ENCODE measurements at regions not wholly inside any gene's neighbourhood (a gene's known extent, or its start where the extent isn't known, plus 50 kb on each side); places are given as distances from the start of the nearest gene placed in this dataset.
A peak's percentile ranks its signal among the peaks of the same experiment; 100 is the strongest.

- H3K79me2 ChIP-seq (ENCODE audit: control insufficient read depth, insufficient read depth, low read length, poor library complexity), result no peaks in the 10 kb centered on the region
- no peak for DNase-seq
- H3K18ac ChIP-seq (ENCODE audit: low read length), result no peak overlapping the region
- no peaks in the 10 kb centered on the region for H3K36me3 ChIP-seq (ENCODE audit: control insufficient read depth in 1 of 2, insufficient read depth in 2 of 2, low read length in 2 of 2)
- no peak overlapping the region for H2BK12ac ChIP-seq (ENCODE audit: low read length)
- H3K23ac ChIP-seq (ENCODE audit: low read length), result no peak overlapping the region
- H2AFZ ChIP-seq (ENCODE audit: insufficient read depth, low read length, poor library complexity), result no peak overlapping the region
- H3K4ac ChIP-seq (ENCODE audit: low read depth, low read length), result no peak overlapping the region
- no peak overlapping the region for H2BK120ac ChIP-seq (ENCODE audit: insufficient read depth, low read length, poor library complexity)
- no peak overlapping the region for H2AK5ac ChIP-seq (ENCODE audit: low read length)
- H3K9me3 ChIP-seq (ENCODE audit: insufficient read depth, low read depth, low read length), result peaks cover 6% of the 10 kb centered on the region
- peak overlapping the region; percentile 14 for H3K4me3 ChIP-seq (ENCODE audit: low read depth, low read length)
- H3K4me2 ChIP-seq (ENCODE audit: low read length), result no peak overlapping the region
- H4K91ac ChIP-seq (ENCODE audit: low read depth, low read length), result no peak overlapping the region
- H4K8ac ChIP-seq (ENCODE audit: low read depth, low read length), result no peak overlapping the region
- no peaks in the 10 kb centered on the region for H3K4me1 ChIP-seq (ENCODE audit: control insufficient read depth in 1 of 2, insufficient read depth in 2 of 2, low read length in 2 of 2)
- H4K12ac ChIP-seq (ENCODE audit: low read depth, low read length), result no peak overlapping the region
- H3K27me3 ChIP-seq (ENCODE audit: insufficient read depth, low read length), result no peaks in the 10 kb centered on the region
- no CpG with 5 or more reads among the region's 13 CpGs for WGBS (ENCODE audit: extremely low coverage, insufficient coverage, insufficient read length)
- no peak overlapping the region for H3K14ac ChIP-seq (ENCODE audit: low read length)
- no peaks in the 10 kb centered on the region for H3K79me1 ChIP-seq (ENCODE audit: low read length)
- H2BK5ac ChIP-seq (ENCODE audit: low read depth, low read length, poor library complexity), result no peak overlapping the region
- H3K9ac ChIP-seq (ENCODE audit: low read length), result no peak overlapping the region
- H3K27ac ChIP-seq (ENCODE audit: low read depth, low read length), result no peak overlapping the region
These were observed 149.5 kb upstream of the ZNF507 start for GRCh38 chr19:32195706-32196610.

DNA sequence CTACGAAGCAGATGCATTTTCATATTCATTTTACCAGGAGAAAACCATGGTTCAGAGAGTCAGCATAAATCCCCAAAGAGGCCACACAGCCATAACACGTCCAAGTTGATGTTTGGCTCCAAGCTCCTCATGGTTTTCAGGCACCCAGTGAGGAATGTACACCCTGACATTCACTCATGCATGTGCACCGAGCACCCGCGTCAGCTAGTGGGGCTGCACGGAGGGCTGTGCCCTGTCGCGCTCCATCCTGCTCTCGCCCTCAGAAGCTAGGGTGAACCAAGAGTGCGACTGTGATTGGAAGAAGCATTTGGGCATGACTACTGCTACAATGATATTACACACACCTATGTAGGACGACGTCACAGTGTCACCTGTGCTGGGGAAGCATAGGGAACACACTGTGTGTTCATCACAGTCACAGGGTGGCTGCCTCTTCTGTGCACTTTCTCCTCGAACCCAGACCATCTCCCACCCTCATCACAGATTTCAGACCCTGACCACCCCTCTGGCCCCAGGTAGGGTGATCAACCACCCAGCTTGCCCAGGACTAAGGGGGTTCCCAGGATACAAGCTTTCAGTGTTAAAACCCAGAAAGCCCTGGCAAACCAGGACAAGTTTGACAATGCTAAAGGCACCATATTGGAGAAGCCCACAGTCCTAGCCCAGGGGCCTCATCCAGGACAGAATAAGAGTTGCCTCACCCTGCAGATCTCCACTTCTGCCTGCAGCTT, 148.6 kb upstream of the ZNF507 start:
- Histone ChIP-seq H3K27me3 (ENCODE audit: insufficient read depth, low read length) (no peaks in the 10 kb centered on the region), H2BK120ac (ENCODE audit: insufficient read depth, low read length, poor library complexity) (no peak overlapping the region), H4K91ac (ENCODE audit: low read depth, low read length) (no peak overlapping the region), H3K18ac (ENCODE audit: low read length) (no peak overlapping the region), H3K9me3 (ENCODE audit: insufficient read depth, low read depth, low read length) (peaks cover 6% of the 10 kb centered on the region), H3K79me2 (ENCODE audit: control insufficient read depth, insufficient read depth, low read length, poor library complexity) (no peaks in the 10 kb centered on the region), H3K4me3 (ENCODE audit: low read depth, low read length) (no peak overlapping the region), H3K14ac (ENCODE audit: low read length) (no peak overlapping the region), H3K27ac (ENCODE audit: low read depth, low read length) (no peak overlapping the region), H2AK5ac (ENCODE audit: low read length) (no peak overlapping the region), H3K23ac (ENCODE audit: low read length) (no peak overlapping the region), H2BK12ac (ENCODE audit: low read length) (no peak overlapping the region), H2AFZ (ENCODE audit: insufficient read depth, low read length, poor library complexity) (no peak overlapping the region), H3K4me2 (ENCODE audit: low read length) (no peak overlapping the region), H4K8ac (ENCODE audit: low read depth, low read length) (no peak overlapping the region), H3K4me1 (ENCODE audit: control insufficient read depth in 1 of 2, insufficient read depth in 2 of 2, low read length in 2 of 2) (no peaks in the 10 kb centered on the region), H2BK5ac (ENCODE audit: low read depth, low read length, poor library complexity) (no peak overlapping the region), H3K36me3 (ENCODE audit: control insufficient read depth in 1 of 2, insufficient read depth in 2 of 2, low read length in 2 of 2) (no peaks in the 10 kb centered on the region), H3K4ac (ENCODE audit: low read depth, low read length) (no peak overlapping the region), H4K12ac (ENCODE audit: low read depth, low read length) (no peak overlapping the region), H3K9ac (ENCODE audit: low read length) (no peak overlapping the region), H3K79me1 (ENCODE audit: low read length) (no peaks in the 10 kb centered on the region)
- DNase-seq, result no peak
- no CpG with 5 or more reads among the region's 13 CpGs for WGBS (ENCODE audit: extremely low coverage, insufficient coverage, insufficient read length)

- Histone ChIP-seq H3K27ac (ENCODE audit: low read depth, low read length) (no peak overlapping the region), H4K91ac (ENCODE audit: low read depth, low read length) (no peak overlapping the region), H3K9me3 (ENCODE audit: insufficient read depth, low read depth, low read length) (peaks cover 6% of the 10 kb centered on the region), H3K18ac (ENCODE audit: low read length) (no peak overlapping the region), H3K4ac (ENCODE audit: low read depth, low read length) (no peak overlapping the region), H3K4me2 (ENCODE audit: low read length) (no peak overlapping the region), H4K12ac (ENCODE audit: low read depth, low read length) (no peak overlapping the region), H3K79me2 (ENCODE audit: control insufficient read depth, insufficient read depth, low read length, poor library complexity) (no peaks in the 10 kb centered on the region), H2AFZ (ENCODE audit: insufficient read depth, low read length, poor library complexity) (no peak overlapping the region), H3K27me3 (ENCODE audit: insufficient read depth, low read length) (no peaks in the 10 kb centered on the region), H3K4me3 (ENCODE audit: low read depth, low read length) (no peak overlapping the region), H3K4me1 (ENCODE audit: control insufficient read depth in 1 of 2, insufficient read depth in 2 of 2, low read length in 2 of 2) (no peaks in the 10 kb centered on the region), H4K8ac (ENCODE audit: low read depth, low read length) (no peak overlapping the region), H3K9ac (ENCODE audit: low read length) (no peak overlapping the region), H2BK12ac (ENCODE audit: low read length) (no peak overlapping the region), H2AK5ac (ENCODE audit: low read length) (no peak overlapping the region), H2BK120ac (ENCODE audit: insufficient read depth, low read length, poor library complexity) (no peak overlapping the region), H3K14ac (ENCODE audit: low read length) (no peak overlapping the region), H3K79me1 (ENCODE audit: low read length) (no peaks in the 10 kb centered on the region), H3K23ac (ENCODE audit: low read length) (no peak overlapping the region), H3K36me3 (ENCODE audit: control insufficient read depth in 1 of 2, insufficient read depth in 2 of 2, low read length in 2 of 2) (no peaks in the 10 kb centered on the region), H2BK5ac (ENCODE audit: low read depth, low read length, poor library complexity) (no peak overlapping the region)
- WGBS (ENCODE audit: extremely low coverage, insufficient coverage, insufficient read length), result no CpG with 5 or more reads among the region's 13 CpGs
- no peak for DNase-seq
These were observed 147.2 kb upstream of the ZNF507 start for GRCh38 chr19:32197896-32198882.

- Histone ChIP-seq H3K79me1 (ENCODE audit: low read length) (no peaks in the 10 kb centered on the region), H2BK120ac (ENCODE audit: insufficient read depth, low read length, poor library complexity) (no peak overlapping the region), H4K91ac (ENCODE audit: low read depth, low read length) (no peak overlapping the region), H3K4me3 (ENCODE audit: low read depth, low read length) (no peak overlapping the region), H3K9ac (ENCODE audit: low read length) (no peak overlapping the region), H2BK12ac (ENCODE audit: low read length) (no peak overlapping the region), H4K8ac (ENCODE audit: low read depth, low read length) (no peak overlapping the region), H3K4me1 (ENCODE audit: control insufficient read depth in 1 of 2, insufficient read depth in 2 of 2, low read length in 2 of 2) (no peaks in the 10 kb centered on the region), H3K18ac (ENCODE audit: low read length) (no peak overlapping the region), H3K27me3 (ENCODE audit: insufficient read depth, low read length) (no peaks in the 10 kb centered on the region), H3K27ac (ENCODE audit: low read depth, low read length) (no peak overlapping the region), H3K23ac (ENCODE audit: low read length) (no peak overlapping the region), H2AK5ac (ENCODE audit: low read length) (no peak overlapping the region), H3K79me2 (ENCODE audit: control insufficient read depth, insufficient read depth, low read length, poor library complexity) (no peaks in the 10 kb centered on the region), H2BK5ac (ENCODE audit: low read depth, low read length, poor library complexity) (no peak overlapping the region), H2AFZ (ENCODE audit: insufficient read depth, low read length, poor library complexity) (no peak overlapping the region), H3K36me3 (ENCODE audit: control insufficient read depth in 1 of 2, insufficient read depth in 2 of 2, low read length in 2 of 2) (no peaks in the 10 kb centered on the region), H3K9me3 (ENCODE audit: insufficient read depth, low read depth, low read length) (peaks cover 6% of the 10 kb centered on the region), H3K4ac (ENCODE audit: low read depth, low read length) (no peak overlapping the region), H3K14ac (ENCODE audit: low read length) (no peak overlapping the region), H4K12ac (ENCODE audit: low read depth, low read length) (no peak overlapping the region), H3K4me2 (ENCODE audit: low read length) (no peak overlapping the region)
- DNase-seq, result no peak
- no CpG with 5 or more reads among the region's 10 CpGs for WGBS (ENCODE audit: extremely low coverage, insufficient coverage, insufficient read length)
These were observed 145.8 kb upstream of the ZNF507 start for GRCh38 chr19:32199501-32200040.
